SIG-M5 treated with dmso at 0.1 percent for 504 hours (cell line): ENCODE measurements at regions not wholly inside any gene's neighbourhood (a gene's known extent, or its start where the extent isn't known, plus 50 kb on each side); places are given as distances from the start of the nearest gene placed in this dataset.

Experiments used
- DNase-seq: peaks from one replicate; lab custom pipeline; 2025; ENCODE audit not compliant: unreplicated experiment; lab: John Stamatoyannopoulos, UW

GRCh38 chr10:28781296-28781695 lies 104.0 kb downstream of the BAMBI start:
- DNase-seq: no peak

- DNase-seq: no peak
Observed at GRCh38 chr10:28783087-28783486, 105.8 kb downstream of the BAMBI start.

- no peak for DNase-seq
Observed at GRCh38 chr10:28785018-28785417, 107.7 kb downstream of the BAMBI start.

GRCh38 chr10:28788252-28788651 lies 110.9 kb downstream of the BAMBI start:
- no peak for DNase-seq

GRCh38 chr10:28788762-28789161 lies 111.4 kb downstream of the BAMBI start:
- no peak for DNase-seq

- no peak for DNase-seq
Observed at GRCh38 chr10:28790146-28790545, 112.8 kb downstream of the BAMBI start.

GRCh38 chr10:28793482-28793881 lies 116.2 kb downstream of the BAMBI start:
- DNase-seq: no peak

- no peak for DNase-seq
Observed at GRCh38 chr10:28794986-28795385, 117.7 kb downstream of the BAMBI start.

- no peak for DNase-seq
Observed at GRCh38 chr10:28796606-28797512, 119.5 kb downstream of the BAMBI start.

GRCh38 chr10:28797904-28798371 lies 120.6 kb downstream of the BAMBI start:
- DNase-seq: no peak

GRCh38 chr10:28798428-28798955 lies 121.2 kb downstream of the BAMBI start:
- no peak for DNase-seq

GRCh38 chr10:28798964-28799363 lies 121.6 kb downstream of the BAMBI start:
- no peak for DNase-seq

- DNase-seq: no peak
Observed at GRCh38 chr10:28800144-28800543, 122.8 kb downstream of the BAMBI start.

GRCh38 chr10:28801247-28801646 lies 123.9 kb downstream of the BAMBI start:
- DNase-seq: no peak

GRCh38 chr10:28801869-28802268 lies 124.5 kb downstream of the BAMBI start:
- no peak for DNase-seq

- DNase-seq: no peak
Observed at GRCh38 chr10:28805390-28805789, 128.1 kb downstream of the BAMBI start.

GRCh38 chr10:28806488-28806941 lies 129.2 kb downstream of the BAMBI start:
- DNase-seq: no peak

- no peak for DNase-seq
Observed at GRCh38 chr10:28806951-28807759, 129.8 kb downstream of the BAMBI start.

GRCh38 chr10:28807760-28808613 lies 130.7 kb downstream of the BAMBI start:
- no peak for DNase-seq

GRCh38 chr10:28808693-28809092 lies 131.4 kb downstream of the BAMBI start:
- DNase-seq: no peak
